Stimulated activated naive CD4-positive, alpha-beta T cell treated with Interleukin-2 at 50 U/mL for 16 hours (primary cell): ENCODE measurements at regions not wholly inside any gene's neighbourhood (a gene's known extent, or its start where the extent isn't known, plus 50 kb on each side); places are given as distances from the start of the nearest gene placed in this dataset.

Source experiments
- DNase-seq: peaks from one replicate; lab custom pipeline; 2025; lab: John Stamatoyannopoulos, UW

DNA sequence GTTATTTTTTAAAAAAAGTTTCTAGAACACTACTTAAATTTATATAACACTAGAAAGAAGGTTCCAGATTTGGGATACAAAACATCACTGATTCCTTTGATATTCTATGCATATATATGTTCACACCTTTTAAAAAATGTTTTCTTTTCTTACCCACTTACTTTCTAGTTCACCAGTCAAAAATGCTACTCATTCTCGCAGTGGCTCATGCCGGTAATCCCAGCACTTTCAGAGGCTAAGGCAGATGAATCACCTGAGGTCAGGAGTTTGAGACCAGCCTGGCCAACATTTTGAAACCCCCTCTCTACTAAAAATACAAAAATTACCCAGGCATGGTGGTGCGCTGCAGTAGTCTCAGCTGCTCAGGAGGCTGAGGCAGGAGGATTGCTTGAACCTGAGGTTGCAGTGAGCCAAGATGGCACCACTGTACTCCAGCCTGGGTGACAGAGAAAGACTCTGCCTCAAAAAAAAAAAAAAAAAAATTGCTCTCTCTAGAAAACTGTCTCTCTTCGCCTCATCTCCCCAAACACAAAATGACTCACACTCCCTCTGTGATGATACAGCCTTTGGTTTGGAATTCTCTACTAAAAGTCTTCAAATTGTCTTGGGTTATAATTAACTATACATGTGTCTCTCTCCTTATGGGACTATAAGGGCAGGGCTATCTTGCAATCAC, 52.6 kb upstream of the TGFBR2 start:
- no peak for DNase-seq

DNA sequence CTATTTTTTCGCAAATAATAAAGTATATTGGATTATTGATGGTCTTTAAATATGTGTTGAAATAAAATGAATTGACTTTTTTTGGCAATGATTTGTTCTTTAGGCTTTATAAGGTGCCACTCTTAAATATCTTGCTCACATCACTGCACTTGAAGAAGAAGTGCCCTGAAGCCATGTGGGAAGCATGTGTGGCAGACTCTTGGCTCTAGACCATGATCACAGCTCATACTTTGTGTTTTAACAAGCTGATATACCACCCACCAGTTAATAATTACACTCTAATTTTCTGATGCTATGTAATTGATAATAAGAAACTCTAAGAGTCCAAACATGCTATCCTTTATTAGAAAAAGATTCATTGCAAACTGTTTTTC, 52.1 kb upstream of the TGFBR2 start:
- DNase-seq = no peak

DNA sequence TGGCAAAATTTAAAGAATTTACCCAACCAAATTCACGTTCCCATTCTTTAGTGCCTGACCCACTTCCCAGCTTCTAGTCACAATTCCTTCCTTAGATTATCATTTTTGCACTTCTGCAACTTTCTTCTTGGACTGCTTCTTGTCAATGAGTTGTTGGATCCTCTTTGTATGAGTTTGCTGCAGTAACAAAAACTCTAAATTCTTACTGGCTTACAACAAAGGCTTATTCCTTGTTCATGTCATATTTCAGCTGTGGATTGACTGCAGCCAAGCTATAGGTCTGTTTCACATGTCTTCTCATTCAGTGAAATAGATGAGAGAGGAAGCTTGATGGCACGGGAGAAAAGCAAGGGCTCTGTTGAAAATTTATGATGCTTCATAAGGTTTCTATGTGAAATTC, 50.4 kb upstream of the TGFBR2 start:
- DNase-seq = no peak
